UCSD-AML1 (cell line): ENCODE measurements at regions not wholly inside any gene's neighbourhood (a gene's known extent, or its start where the extent isn't known, plus 50 kb on each side); places are given as distances from the start of the nearest gene placed in this dataset.

Source experiments
- DNase-seq: peaks from one replicate; lab custom pipeline; 2025; ENCODE audit not compliant: unreplicated experiment; lab: John Stamatoyannopoulos, UW

DNA sequence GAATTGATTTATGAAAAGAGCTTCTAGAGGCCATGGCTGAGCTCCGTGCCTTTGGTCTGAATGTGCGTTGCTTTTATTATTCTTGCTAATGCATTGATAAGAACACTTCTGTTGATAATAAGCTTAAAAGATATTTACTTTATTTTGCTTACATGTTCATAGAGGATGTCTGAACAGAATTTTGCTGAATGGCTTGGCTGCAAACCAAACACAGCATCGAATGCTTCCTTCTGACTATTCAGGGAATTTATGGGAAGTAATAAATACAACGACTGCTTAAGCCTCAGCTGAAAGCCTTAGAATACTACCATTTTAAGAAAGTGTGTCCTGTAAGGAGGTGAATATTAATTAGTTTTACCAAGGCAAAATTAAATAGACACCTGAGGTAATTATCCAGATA lies 643.5 kb upstream of the POT1 start:
- no peak for DNase-seq

DNA sequence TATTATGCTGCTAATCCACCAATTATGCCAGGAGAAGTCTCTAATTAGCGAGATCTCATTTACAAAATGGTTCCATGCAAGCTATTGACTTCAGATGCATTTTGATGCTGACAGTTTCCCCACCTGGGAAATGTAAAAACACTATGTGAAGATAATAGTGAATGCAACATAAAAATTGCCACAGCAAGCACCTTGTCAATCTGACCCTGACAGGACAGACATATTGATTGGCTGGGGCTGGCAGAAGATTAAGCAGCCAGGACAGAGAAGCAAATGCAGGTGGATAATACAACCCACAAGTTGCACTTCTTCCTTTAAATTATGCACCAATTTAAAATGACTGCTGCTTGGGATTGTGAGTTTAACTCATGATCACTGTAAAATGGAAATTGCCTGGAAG lies 642.8 kb upstream of the POT1 start:
- DNase-seq = no peak

- DNase-seq = no peak
These were observed 639.2 kb upstream of the POT1 start for GRCh38 chr7:125568799-125569198.

- no peak for DNase-seq
These were observed 638.1 kb upstream of the POT1 start for GRCh38 chr7:125567686-125568085.

DNA sequence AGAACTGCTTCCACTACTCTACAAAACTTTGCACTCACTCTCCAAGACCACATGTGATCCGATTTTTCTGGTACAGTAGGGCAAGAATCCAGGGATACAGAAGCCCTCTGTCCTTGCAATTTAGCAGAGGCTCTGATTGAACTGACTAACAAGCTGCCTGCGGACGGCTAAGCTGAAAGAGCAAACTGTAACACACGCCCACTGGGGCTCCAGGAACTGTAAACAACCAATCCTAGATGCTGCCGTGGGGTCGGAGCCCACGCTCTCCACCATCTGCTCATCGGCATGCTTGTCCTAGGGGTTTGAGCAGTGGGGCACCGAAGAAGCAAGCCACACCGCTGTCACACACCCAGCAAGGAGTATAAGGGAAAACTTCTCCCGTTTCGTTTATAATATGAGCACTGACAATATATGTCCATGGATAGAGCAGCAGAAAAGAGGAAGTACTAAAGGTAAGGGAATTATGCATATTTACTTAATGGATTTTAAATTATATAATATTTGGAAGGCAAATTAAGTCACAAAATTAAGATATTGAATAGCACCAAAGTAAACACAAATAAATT lies 634.4 kb upstream of the POT1 start:
- DNase-seq = no peak

- DNase-seq = no peak
These were observed 633.9 kb upstream of the POT1 start for GRCh38 chr7:125563557-125563956.

- DNase-seq = no peak
These were observed 631.4 kb upstream of the POT1 start for GRCh38 chr7:125561006-125561405.

- no peak for DNase-seq
These were observed 630.3 kb upstream of the POT1 start for GRCh38 chr7:125559921-125560320.

GRCh38 chr7:125555916-125556315 lies 626.3 kb upstream of the POT1 start:
- DNase-seq = no peak

- no peak for DNase-seq
These were observed 621.4 kb upstream of the POT1 start for GRCh38 chr7:125551008-125551407.

- DNase-seq = no peak
These were observed 617.9 kb upstream of the POT1 start for GRCh38 chr7:125547505-125547904.

DNA sequence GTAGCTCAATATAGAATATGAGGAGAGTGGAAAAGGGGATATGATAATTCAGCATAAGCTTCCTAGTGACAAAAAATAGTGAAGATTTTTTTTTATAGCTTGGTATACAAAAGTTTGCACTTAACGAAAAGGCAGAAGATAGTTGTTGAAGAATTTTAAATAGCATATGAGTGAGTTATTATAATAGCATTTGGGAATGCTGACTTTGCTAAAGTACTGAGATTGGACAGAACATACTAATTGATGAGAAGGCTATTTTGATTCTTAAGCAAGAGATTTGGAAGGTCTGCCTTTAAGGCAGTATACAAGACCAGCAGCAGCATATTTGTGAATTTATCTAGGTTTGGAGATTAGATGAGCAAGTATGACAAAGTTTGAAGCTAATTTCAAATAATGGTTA lies 600.9 kb upstream of the POT1 start:
- DNase-seq = no peak

- DNase-seq = no peak
These were observed 599.6 kb upstream of the POT1 start for GRCh38 chr7:125529249-125529648.

- no peak for DNase-seq
These were observed 597.3 kb upstream of the POT1 start for GRCh38 chr7:125526958-125527357.

DNA sequence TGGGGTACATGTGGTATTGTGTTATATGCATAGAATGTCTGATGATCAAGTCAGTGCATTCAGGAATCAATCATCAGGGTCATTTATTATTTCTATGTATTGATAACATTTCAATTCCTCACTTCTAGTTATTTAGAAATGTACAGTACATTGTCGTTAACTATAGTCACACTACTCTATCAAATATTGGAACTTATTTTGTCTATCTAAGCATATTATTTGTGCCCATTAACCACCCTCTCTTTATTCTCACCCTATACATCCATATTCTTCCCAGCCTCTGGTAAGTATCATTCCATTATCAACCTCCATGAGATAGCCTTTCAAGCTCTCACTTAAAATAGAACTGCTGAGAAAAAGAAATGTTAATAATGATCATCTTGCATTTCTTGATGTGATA lies 596.5 kb upstream of the POT1 start:
- DNase-seq = no peak

DNA sequence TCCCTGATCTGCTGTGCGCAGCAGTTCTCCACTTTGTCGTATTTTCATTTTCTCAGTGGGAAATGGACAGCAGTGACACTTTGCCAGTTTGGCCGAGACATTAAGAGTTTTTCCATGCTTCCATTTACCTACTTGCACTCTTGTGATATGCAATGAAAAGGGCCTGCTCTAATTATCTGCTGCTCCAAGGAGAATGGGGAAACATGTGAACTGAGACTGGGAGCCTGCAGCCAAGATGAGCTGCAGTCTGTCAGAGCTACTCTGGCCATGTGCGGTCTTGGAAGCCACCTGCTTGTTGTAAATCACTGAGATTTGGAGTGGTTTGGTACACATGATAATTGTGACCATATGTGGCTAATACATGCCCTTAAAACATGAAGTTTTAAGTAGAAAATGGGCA lies 586.6 kb upstream of the POT1 start:
- DNase-seq = no peak

- no peak for DNase-seq
These were observed 582.7 kb upstream of the POT1 start for GRCh38 chr7:125512373-125512772.

- DNase-seq = no peak
These were observed 581.7 kb upstream of the POT1 start for GRCh38 chr7:125511310-125511709.

DNA sequence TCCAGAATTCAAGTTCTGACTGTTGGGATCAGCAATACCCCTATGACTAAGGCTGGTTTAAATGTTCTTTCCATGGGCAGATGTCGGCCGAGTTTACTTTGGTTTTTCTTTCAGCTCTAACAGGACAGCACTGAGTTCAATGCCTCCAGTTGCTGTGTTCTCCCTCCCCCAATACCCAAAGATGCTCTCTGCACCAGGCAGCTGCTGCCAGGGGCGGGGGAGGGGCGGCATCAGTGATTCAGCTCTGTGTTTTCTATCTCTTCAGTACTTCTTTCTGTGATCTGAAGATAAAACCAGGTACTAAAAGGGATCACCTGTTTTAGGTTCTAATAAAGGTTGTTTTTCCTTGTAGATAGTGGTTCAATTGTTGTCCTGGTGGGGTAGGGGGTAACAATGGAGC lies 576.7 kb upstream of the POT1 start:
- DNase-seq = no peak

GRCh38 chr7:125504848-125505247 lies 575.2 kb upstream of the POT1 start:
- DNase-seq = no peak

GRCh38 chr7:125495997-125496396 lies 566.4 kb upstream of the POT1 start:
- no peak for DNase-seq

GRCh38 chr7:125492521-125492920 lies 562.9 kb upstream of the POT1 start:
- no peak for DNase-seq

DNA sequence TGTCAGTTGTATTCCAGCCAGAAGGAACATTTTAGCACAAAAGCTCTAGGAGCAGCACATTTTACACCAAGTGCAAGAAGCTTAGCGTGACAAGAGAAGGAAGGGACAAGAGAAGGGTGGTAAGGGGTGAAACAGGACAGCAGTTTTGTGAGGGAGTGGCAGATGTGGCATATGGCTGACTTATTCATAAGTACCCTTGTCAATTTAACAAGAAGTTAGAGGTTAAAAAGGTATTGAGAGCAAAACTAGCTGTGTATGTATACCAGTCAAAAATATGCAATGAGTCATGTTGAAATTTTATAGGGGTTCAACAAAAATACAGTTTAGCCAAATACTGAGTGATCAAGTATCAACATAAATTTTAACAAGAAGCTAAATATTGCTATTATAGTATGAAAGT lies 561.5 kb upstream of the POT1 start:
- no peak for DNase-seq

- no peak for DNase-seq
These were observed 560.5 kb upstream of the POT1 start for GRCh38 chr7:125490167-125490566.
